OCI-LY3 (cell line): ENCODE measurements at regions not wholly inside any gene's neighbourhood (a gene's known extent, or its start where the extent isn't known, plus 50 kb on each side); places are given as distances from the start of the nearest gene placed in this dataset.

Experiments
- CTCF ChIP-seq: fragments of 200-600, 300-600 bp; sonication (generic); IDR thresholded peaks from 2 replicates; pipeline ENCODE4 v1.5.1; 2014; ENCODE audit warnings: antibody characterized with exemption, low read length, low read depth
- EZH2phosphoT487 ChIP-seq: fragments of 200-600 bp; shearing (Covaris generic); IDR thresholded peaks from 2 replicates; pipeline ENCODE4 v1.6.1; 2018; ENCODE audit warnings: antibody characterized with exemption, mixed run types, low read depth

GRCh38 chr5:90329911-90330310, 79.6 kb downstream of the CETN3 start:
- no peak for TF ChIP-seq CTCF
- no peak for TF ChIP-seq EZH2phosphoT487
